Glomerular visceral epithelial cell (primary cell): ENCODE measurements at regions not wholly inside any gene's neighbourhood (a gene's known extent, or its start where the extent isn't known, plus 50 kb on each side); places are given as distances from the start of the nearest gene placed in this dataset.

Experiments
- DNase-seq: peaks from one replicate; pipeline ENCODE4 v3.0.0-alpha.2; 2016; ENCODE audit errors: extremely low spot score

GRCh38 chr4:156497486-156497885 is 474.1 kb downstream of the PDGFC start:
- no peak for DNase-seq

GRCh38 chr4:156496797-156497196 is 474.8 kb downstream of the PDGFC start:
- no peak for DNase-seq

GRCh38 chr4:156495836-156496235 is 475.8 kb downstream of the PDGFC start:
- DNase-seq = no peak

GRCh38 chr4:156495091-156495490 is 476.5 kb downstream of the PDGFC start:
- DNase-seq = no peak

GRCh38 chr4:156493858-156494257 is 477.7 kb downstream of the PDGFC start:
- DNase-seq = no peak

GRCh38 chr4:156487107-156487506 is 484.5 kb downstream of the PDGFC start:
- DNase-seq = no peak

- DNase-seq = no peak
Measured at GRCh38 chr4:156481845-156482244, 489.8 kb downstream of the PDGFC start.

GRCh38 chr4:156477636-156478035 is 494.0 kb downstream of the PDGFC start:
- no peak for DNase-seq

GRCh38 chr4:156476359-156476758 is 495.2 kb downstream of the PDGFC start:
- peak; percentile 96 for DNase-seq

GRCh38 chr4:156475322-156475721 is 496.3 kb downstream of the PDGFC start:
- peak; percentile 68 for DNase-seq

GRCh38 chr4:156473151-156473550 is 498.4 kb downstream of the PDGFC start:
- no peak for DNase-seq

- no peak for DNase-seq
Measured at GRCh38 chr4:156472624-156473023, 499.0 kb downstream of the PDGFC start.

- no peak for DNase-seq
Measured at GRCh38 chr4:156459584-156459983, 505.9 kb upstream of the CTSO start.

- DNase-seq = no peak
Measured at GRCh38 chr4:156456830-156457229, 503.2 kb upstream of the CTSO start.

- no peak for DNase-seq
Measured at GRCh38 chr4:156443488-156443887, 489.8 kb upstream of the CTSO start.

- DNase-seq = no peak
Measured at GRCh38 chr4:156442912-156443311, 489.2 kb upstream of the CTSO start.

- DNase-seq = no peak
Measured at GRCh38 chr4:156439576-156440200, 486.0 kb upstream of the CTSO start.

GRCh38 chr4:156437666-156438065 is 484.0 kb upstream of the CTSO start:
- no peak for DNase-seq

- no peak for DNase-seq
Measured at GRCh38 chr4:156422576-156422975, 468.9 kb upstream of the CTSO start.

GRCh38 chr4:156420623-156421022 is 467.0 kb upstream of the CTSO start:
- no peak for DNase-seq

GRCh38 chr4:156419080-156419685 is 465.5 kb upstream of the CTSO start:
- no peak for DNase-seq

GRCh38 chr4:156414406-156414805 is 460.7 kb upstream of the CTSO start:
- no peak for DNase-seq

GRCh38 chr4:156413239-156414135 is 459.8 kb upstream of the CTSO start:
- no peak for DNase-seq
